Activated CD4-positive, alpha-beta memory T cell treated with anti-CD3 and anti-CD28 coated beads for 36 hours (primary cell): ENCODE measurements at regions not wholly inside any gene's neighbourhood (a gene's known extent, or its start where the extent isn't known, plus 50 kb on each side); places are given as distances from the start of the nearest gene placed in this dataset.

ENCODE experiments used
- CTCF ChIA-PET: fragments of 350-600 bp; sonication (Branson Sonifier 250); formaldehyde crosslinking; loops from one replicate; lab custom pipeline; 2021; ENCODE audit warnings: antibody characterized with exemption, inconsistent platforms; lab: Charles Lee
- POLR2A ChIA-PET: fragments of 350-600 bp; sonication (Branson Sonifier 250); formaldehyde crosslinking; loops from one replicate; lab custom pipeline; 2021; ENCODE audit warnings: antibody characterized with exemption; lab: Charles Lee
- DNase-seq: peaks from one replicate; pipeline ENCODE4 v3.0.0-alpha.2; 2020
- H3K27ac Mint-ChIP-seq: one replicate; pipeline ENCODE4 v1.8.0; 2021; ENCODE audit warnings: mixed read lengths
- H3K27me3 Mint-ChIP-seq: one replicate; pipeline ENCODE4 v1.8.0; 2021; ENCODE audit warnings: mixed read lengths
- H3K36me3 Mint-ChIP-seq: one replicate; pipeline ENCODE4 v1.8.0; 2021; ENCODE audit warnings: mixed read lengths
- H3K4me1 Mint-ChIP-seq: one replicate; pipeline ENCODE4 v1.8.0; 2021; ENCODE audit warnings: low read depth, mixed read lengths
- H3K4me3 Mint-ChIP-seq: one replicate; pipeline ENCODE4 v1.8.0; 2021; ENCODE audit warnings: mild to moderate bottlenecking, mixed read lengths
- H3K9me3 Mint-ChIP-seq: one replicate; pipeline ENCODE4 v1.8.0; 2021; ENCODE audit warnings: mixed read lengths
- intact Hi-C: fragments of 100-400 bp; cut with micrococcal nuclease; formaldehyde crosslinking; loops from one replicate; pipeline ENCODE4 v1.15.1; 2023

DNA sequence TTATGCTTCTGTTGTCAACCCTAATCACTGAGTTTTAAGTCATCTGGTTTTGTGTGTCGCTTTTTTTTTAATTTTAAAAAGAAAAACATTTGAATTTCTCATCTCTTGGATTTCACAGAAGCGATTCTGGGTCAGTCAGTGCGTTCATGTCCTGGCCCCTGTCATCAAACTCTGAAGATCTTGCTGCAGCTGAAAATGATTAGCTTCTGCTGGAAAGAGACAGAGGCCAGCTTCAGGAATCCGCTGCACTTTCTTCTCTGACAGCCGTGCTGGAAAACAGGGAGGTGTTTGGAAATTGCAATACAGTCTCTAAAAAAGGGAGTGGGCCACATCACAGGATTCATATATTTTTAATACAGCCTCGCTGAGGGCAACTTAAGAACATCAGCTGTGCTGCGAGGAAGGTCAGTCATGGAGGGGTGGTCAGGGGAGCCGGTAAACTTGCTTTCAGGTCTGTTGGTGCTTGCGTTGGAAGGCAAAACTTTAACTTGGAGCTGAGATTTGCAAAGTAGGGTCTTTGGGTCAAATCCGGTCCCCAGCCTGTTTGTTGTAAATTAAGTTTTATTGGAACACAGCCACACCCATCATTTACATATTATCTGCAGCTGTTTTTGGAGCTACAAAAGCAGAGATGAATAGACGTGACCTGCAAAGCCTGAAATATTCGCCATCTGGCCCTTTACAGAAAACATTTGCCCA, 190.8 kb downstream of the AACS start:
- no peak for DNase-seq
- intact Hi-C loops = no loop called here
- H3K4me3 Mint-ChIP-seq = no peak overlapping the region
- no peaks in the 10 kb centered on the region for H3K9me3 Mint-ChIP-seq
- ChIA-PET CTCF (interaction anchor here (0.5 kb wide), 1 partner anchor 356 kb away, joined by 3 read pairs; no protein-coding TSS in a partner anchor), POLR2A (no interaction called here)
- no peaks in the 10 kb centered on the region for H3K4me1 Mint-ChIP-seq
- H3K36me3 Mint-ChIP-seq = no peaks in the 10 kb centered on the region
- H3K27ac Mint-ChIP-seq = no peak overlapping the region
- H3K27me3 Mint-ChIP-seq = no peaks in the 10 kb centered on the region

DNA sequence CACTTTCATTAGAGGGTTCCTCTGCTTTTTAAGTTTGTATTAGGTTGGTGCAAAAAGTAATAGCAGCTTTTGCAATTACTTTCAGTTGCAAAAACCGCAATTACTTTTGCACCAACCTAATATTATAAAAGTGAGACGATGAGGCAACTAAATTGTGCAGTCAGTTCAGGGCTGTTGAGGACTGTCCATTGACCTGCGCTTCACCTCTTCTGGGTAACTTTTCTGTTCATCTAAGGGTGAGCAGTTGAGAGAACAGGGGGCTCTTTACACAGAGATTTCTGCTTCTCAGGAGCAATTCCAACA, 191.3 kb downstream of the AACS start:
- H3K9me3 Mint-ChIP-seq = no peaks in the 10 kb centered on the region
- H3K4me3 Mint-ChIP-seq = no peak overlapping the region
- no peaks in the 10 kb centered on the region for H3K4me1 Mint-ChIP-seq
- POLR2A ChIA-PET = no interaction called here
- no peaks in the 10 kb centered on the region for H3K36me3 Mint-ChIP-seq
- intact Hi-C loops = no loop called here
- no peak overlapping the region for H3K27ac Mint-ChIP-seq
- CTCF ChIA-PET = interaction anchor here (0.5 kb wide), 1 partner anchor 356 kb away, joined by 3 read pairs; no protein-coding TSS in a partner anchor
- no peaks in the 10 kb centered on the region for H3K27me3 Mint-ChIP-seq
- no peak for DNase-seq

GRCh38 chr12:125259178-125259867, 194.1 kb downstream of the AACS start:
- Mint-ChIP-seq H3K4me1 (no peaks in the 10 kb centered on the region), H3K27me3 (no peaks in the 10 kb centered on the region), H3K27ac (no peak overlapping the region), H3K4me3 (no peak overlapping the region), H3K9me3 (peaks cover 2% of the 10 kb centered on the region), H3K36me3 (no peaks in the 10 kb centered on the region)
- intact Hi-C loops = no loop called here
- DNase-seq = no peak
- ChIA-PET POLR2A (no interaction called here), CTCF (no interaction called here)

DNA sequence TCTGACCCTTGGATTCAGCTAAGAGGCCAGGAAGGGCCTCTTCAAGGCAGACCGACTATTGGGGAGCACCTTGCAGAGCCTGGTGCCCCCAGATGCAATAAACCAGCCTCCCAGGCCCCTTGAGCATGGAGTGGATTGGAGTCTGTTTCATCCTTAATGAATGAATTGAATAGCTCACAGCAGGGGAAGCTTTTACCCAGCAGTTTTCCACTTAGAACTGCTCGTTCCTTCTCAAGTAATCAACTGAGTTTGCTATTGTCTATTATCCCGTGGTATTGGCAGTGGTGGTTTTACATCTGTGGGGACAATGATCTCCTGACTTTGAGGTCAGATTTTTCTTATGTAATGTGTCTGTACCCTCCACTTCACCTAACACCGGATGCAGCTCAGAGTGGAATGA, 197.6 kb downstream of the AACS start:
- Mint-ChIP-seq H3K36me3 (no peaks in the 10 kb centered on the region), H3K27ac (no peak overlapping the region), H3K9me3 (peaks cover 2% of the 10 kb centered on the region), H3K27me3 (no peaks in the 10 kb centered on the region), H3K4me1 (no peaks in the 10 kb centered on the region), H3K4me3 (no peak overlapping the region)
- POLR2A ChIA-PET = no interaction called here
- intact Hi-C loops = no loop called here
- no peak for DNase-seq
- CTCF ChIA-PET = no interaction called here

- Mint-ChIP-seq H3K4me1 (no peaks in the 10 kb centered on the region), H3K9me3 (peaks cover 2% of the 10 kb centered on the region), H3K4me3 (no peak overlapping the region), H3K36me3 (no peaks in the 10 kb centered on the region), H3K27me3 (no peaks in the 10 kb centered on the region), H3K27ac (no peak overlapping the region)
- DNase-seq = no peak
- ChIA-PET POLR2A (no interaction called here), CTCF (no interaction called here)
- intact Hi-C loops = no loop called here
Measured at GRCh38 chr12:125263385-125263784, 198.2 kb downstream of the AACS start.

DNA sequence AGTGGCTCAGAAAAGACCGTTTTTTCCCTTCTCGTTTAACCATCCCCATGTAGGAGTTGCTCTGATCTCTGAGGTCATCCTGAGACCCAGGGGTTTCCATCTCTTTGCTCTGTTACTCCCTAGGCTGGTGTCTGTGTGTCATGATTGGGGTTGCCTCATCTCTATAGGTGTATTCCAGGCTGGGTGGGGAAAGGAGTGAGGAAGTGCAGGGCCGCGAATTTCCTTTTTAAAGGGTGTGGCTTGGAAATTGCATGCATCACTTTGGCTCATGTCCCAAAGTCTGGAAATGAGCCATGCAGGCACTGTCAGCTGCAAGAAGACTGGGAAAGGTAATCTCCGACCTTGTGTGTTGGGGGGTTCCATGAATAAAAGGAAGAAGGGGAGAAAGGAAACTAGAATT, 201.9 kb downstream of the AACS start:
- no peak for DNase-seq
- H3K27me3 Mint-ChIP-seq = no peaks in the 10 kb centered on the region
- ChIA-PET CTCF (no interaction called here), POLR2A (no interaction called here)
- H3K4me3 Mint-ChIP-seq = no peak overlapping the region
- H3K36me3 Mint-ChIP-seq = no peaks in the 10 kb centered on the region
- H3K4me1 Mint-ChIP-seq = no peaks in the 10 kb centered on the region
- peaks cover 2% of the 10 kb centered on the region for H3K9me3 Mint-ChIP-seq
- intact Hi-C loops = no loop called here
- no peak overlapping the region for H3K27ac Mint-ChIP-seq

GRCh38 chr12:125269276-125269675, 204.0 kb downstream of the AACS start:
- Mint-ChIP-seq H3K4me3 (no peak overlapping the region), H3K9me3 (no peaks in the 10 kb centered on the region), H3K27ac (no peak overlapping the region), H3K27me3 (no peaks in the 10 kb centered on the region), H3K4me1 (no peaks in the 10 kb centered on the region), H3K36me3 (no peaks in the 10 kb centered on the region)
- ChIA-PET CTCF (interaction anchor here (1.3 kb wide), 1 partner anchor 86 kb away, joined by 6 read pairs; no protein-coding TSS in a partner anchor), POLR2A (no interaction called here)
- no peak for DNase-seq
- intact Hi-C loops = no loop called here

- H3K27ac Mint-ChIP-seq = no peak overlapping the region
- H3K9me3 Mint-ChIP-seq = no peaks in the 10 kb centered on the region
- no peaks in the 10 kb centered on the region for H3K36me3 Mint-ChIP-seq
- no peak for DNase-seq
- no peaks in the 10 kb centered on the region for H3K27me3 Mint-ChIP-seq
- H3K4me3 Mint-ChIP-seq = no peak overlapping the region
- intact Hi-C loops = no loop called here
- ChIA-PET POLR2A (no interaction called here), CTCF (interaction anchor here (1.3 kb wide), 1 partner anchor 89 kb away, joined by 4 read pairs; no protein-coding TSS in a partner anchor)
- no peaks in the 10 kb centered on the region for H3K4me1 Mint-ChIP-seq
Measured at GRCh38 chr12:125271892-125272291, 206.7 kb downstream of the AACS start.

DNA sequence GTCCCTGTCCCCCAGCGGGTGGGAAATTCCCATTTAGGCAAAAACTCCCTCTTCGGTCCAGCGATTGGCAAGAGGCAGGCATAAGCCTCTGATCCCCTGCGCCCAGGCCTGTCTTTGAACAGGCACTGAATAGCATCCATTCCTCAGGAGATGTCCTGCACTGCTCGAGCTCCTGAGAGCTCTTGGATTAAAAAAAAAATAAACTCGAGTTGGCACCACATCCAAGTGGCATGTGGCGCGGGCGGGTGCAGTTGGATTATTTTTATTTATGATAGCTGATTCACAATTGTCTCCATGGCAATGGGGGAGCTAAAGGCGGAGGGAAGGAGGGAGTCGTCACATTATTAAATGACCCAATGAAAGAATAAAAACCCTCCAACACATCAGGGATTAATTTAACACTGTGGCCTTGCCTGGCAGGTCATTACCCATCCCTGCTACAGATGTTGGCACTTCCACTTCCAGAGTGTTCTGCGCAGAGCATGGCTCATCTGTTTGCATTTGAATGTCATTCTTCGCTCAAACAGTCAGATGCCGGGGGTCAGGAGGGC, 207.2 kb downstream of the AACS start:
- ChIA-PET POLR2A (interaction anchor here (0.6 kb wide), 1 partner anchor 306 kb away, joined by 3 read pairs; no protein-coding TSS in a partner anchor), CTCF (interaction anchor here (1.3 kb wide), 1 partner anchor 89 kb away, joined by 4 read pairs; no protein-coding TSS in a partner anchor)
- no peaks in the 10 kb centered on the region for H3K27me3 Mint-ChIP-seq
- H3K4me3 Mint-ChIP-seq = no peak overlapping the region
- no peaks in the 10 kb centered on the region for H3K4me1 Mint-ChIP-seq
- H3K36me3 Mint-ChIP-seq = no peaks in the 10 kb centered on the region
- DNase-seq = no peak
- no peaks in the 10 kb centered on the region for H3K9me3 Mint-ChIP-seq
- no peak overlapping the region for H3K27ac Mint-ChIP-seq
- intact Hi-C loops = no loop called here

- ChIA-PET CTCF (no interaction called here), POLR2A (no interaction called here)
- intact Hi-C loops = no loop called here
- H3K9me3 Mint-ChIP-seq = no peaks in the 10 kb centered on the region
- H3K27ac Mint-ChIP-seq = no peak overlapping the region
- H3K36me3 Mint-ChIP-seq = no peaks in the 10 kb centered on the region
- DNase-seq = no peak
- H3K4me1 Mint-ChIP-seq = no peaks in the 10 kb centered on the region
- no peak overlapping the region for H3K4me3 Mint-ChIP-seq
- peaks cover 12% of the 10 kb centered on the region for H3K27me3 Mint-ChIP-seq
Measured at GRCh38 chr12:125276567-125276966, 211.3 kb downstream of the AACS start.

DNA sequence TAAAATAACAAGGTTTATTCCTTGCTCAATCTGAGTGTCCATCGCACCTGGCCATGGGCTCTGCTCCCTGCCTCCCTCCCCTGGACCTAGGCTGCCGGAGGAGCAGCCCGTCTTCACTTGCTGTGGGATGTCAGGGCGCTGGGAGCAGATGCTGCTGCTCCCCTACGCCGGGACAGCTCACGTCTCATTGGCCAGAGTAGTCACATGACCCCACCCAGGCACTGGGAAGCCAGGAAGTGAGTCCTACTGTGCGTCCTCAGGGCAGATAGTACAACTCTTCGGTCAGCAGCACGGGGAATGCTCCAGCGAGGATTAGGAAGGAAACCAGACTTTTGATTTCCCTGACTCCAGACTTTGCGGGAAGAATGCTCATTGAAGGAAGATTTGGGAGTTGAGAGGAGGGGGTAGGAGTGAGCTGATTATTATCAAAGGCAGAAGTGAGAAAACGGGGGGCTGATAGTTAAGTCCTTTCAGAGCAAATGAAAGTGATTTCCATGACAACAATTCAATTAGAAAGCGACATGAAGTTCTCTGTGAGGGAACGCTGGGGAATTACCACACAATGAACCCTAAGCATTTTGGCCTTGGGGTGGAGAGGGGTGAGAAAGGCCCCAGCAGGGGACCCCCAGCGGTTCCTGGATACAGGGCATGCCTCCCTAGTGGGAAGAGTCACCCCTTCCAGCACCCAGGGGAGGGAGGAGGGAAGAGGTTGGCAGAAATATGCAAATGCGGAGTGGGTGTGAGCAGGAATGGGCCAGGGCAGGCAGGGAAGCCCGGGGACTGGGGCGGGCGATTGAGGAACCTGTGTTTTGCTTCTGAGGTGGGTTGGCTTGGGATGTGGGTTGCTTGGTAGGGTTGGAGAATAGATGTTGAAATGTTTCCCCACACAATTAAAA, 215.5 kb downstream of the AACS start:
- intact Hi-C loops = no loop called here
- DNase-seq = no peak
- ChIA-PET POLR2A (no interaction called here), CTCF (interaction anchor here (1.1 kb wide), 1 partner anchor 51 kb away, joined by 3 read pairs; no protein-coding TSS in a partner anchor)
- Mint-ChIP-seq H3K4me1 (no peaks in the 10 kb centered on the region), H3K27ac (no peak overlapping the region), H3K4me3 (no peak overlapping the region), H3K27me3 (peaks cover 14% of the 10 kb centered on the region), H3K36me3 (no peaks in the 10 kb centered on the region), H3K9me3 (no peaks in the 10 kb centered on the region)

DNA sequence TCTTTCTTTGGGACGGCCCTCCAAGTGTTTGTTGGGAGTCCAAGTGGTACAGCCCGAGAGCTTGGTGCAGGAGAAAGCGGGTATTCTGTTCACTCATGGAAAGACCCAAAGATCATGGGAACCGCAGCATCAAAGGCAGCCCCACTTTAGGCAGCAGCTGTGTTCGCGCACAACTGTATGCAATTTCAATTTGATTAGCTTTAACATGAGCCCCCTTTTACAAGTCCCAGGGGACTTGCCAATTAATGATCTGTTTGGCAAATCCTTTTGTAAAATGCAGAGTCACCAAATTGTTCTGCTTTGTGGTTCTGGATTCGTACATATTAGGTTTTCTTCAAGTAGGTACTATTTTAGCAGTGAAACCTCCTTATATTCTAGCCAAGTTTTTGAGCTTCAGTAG, 217.7 kb downstream of the AACS start:
- Mint-ChIP-seq H3K27me3 (peaks cover 14% of the 10 kb centered on the region), H3K36me3 (no peaks in the 10 kb centered on the region), H3K9me3 (no peaks in the 10 kb centered on the region), H3K4me3 (no peak overlapping the region), H3K4me1 (peaks cover 2% of the 10 kb centered on the region), H3K27ac (no peak overlapping the region)
- DNase-seq = no peak
- intact Hi-C loops = no loop called here
- ChIA-PET POLR2A (no interaction called here), CTCF (no interaction called here)
